ENCODE measurements at regions not wholly inside any gene's neighbourhood (a gene's known extent, or its start where the extent isn't known, plus 50 kb on each side); places are given as distances from the start of the nearest gene placed in this dataset.
"Not testable (repeated sequence)": the region's sequence is repeated elsewhere in the genome, so short reads cannot be mapped to it uniquely, and the experiment has no call there.

DNA sequence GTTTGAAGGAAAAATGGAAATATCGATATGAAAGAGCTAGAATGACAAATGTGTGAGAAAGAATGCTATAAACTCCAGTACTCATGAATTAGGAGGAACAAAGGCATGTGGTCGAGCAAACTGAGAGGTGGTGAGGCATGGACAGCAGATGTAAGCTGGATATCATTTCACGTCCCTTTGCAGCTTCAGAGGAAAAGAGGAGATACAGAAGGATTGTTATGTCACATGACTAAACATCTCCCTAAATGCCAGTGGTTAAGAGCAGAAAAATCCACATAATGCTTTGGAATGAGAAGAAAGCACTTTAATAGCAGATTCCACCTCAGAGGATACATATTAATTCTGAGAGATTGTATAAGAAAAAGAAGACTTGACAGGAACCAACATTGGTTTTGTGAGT lies 248.7 kb downstream of the ZIC4 start:
- intact Hi-C loops (cut with micrococcal nuclease; ENCODE audit: unreplicated experiment) (no loop called here), in situ Hi-C loops (cut with MboI) (no loop called here)
- no peaks in the 10 kb centered on the region for H4K20me1 ChIP-seq (ENCODE audit: control insufficient read depth, insufficient read depth)
- no peaks in the 10 kb centered on the region for H3K79me2 ChIP-seq (ENCODE audit: control insufficient read depth, insufficient read depth, low read length)
- H3K27me3 ChIP-seq (replicated peaks in 1 of 2; ENCODE audit: control insufficient read depth in 2 of 2, insufficient read depth in 2 of 2, low read length in 1 of 2), result no peaks in the 10 kb centered on the region
- no peak overlapping the region for H2AFZ ChIP-seq (ENCODE audit: control insufficient read depth, low read depth, low read length)
- ATAC-seq (no peak), FAIRE-seq (no peak), DNase-seq (ENCODE audit: low read depth, low spot score) (no peak)
- H3K4me1 ChIP-seq (ENCODE audit: control insufficient read depth, insufficient read depth, low read length), result no peaks in the 10 kb centered on the region
- no peaks in the 10 kb centered on the region for H3K9me3 ChIP-seq (replicated peaks; ENCODE audit: control insufficient read depth, insufficient read depth, low read length)
- WGBS (ENCODE audit: insufficient coverage, insufficient replicate concordance, low lambda C conversion rate, missing lambda C conversion rate), result 8% methylated on average over 3 of the region's 3 CpGs
- H3K4me3 ChIP-seq, result no peak overlapping the region
- SMC1A ChIA-PET (ENCODE audit: uncharacterized antibody, unreplicated experiment), result no interaction called here
- no peak overlapping the region for H3K4me2 ChIP-seq (ENCODE audit: control insufficient read depth, insufficient read depth)
- RAD21 ChIA-PET (ENCODE audit: unreplicated experiment), result no interaction called here
- BruUV-seq (replicated peaks), result no TSS peak
- no peak overlapping the region for H3K27ac ChIP-seq (ENCODE audit: control insufficient read depth, insufficient read depth)
- CTCF ChIA-PET, result interaction anchor here (0.6 kb wide), 1 partner anchor 38 kb away, joined by 3 read pairs; no protein-coding TSS in a partner anchor
- POLR2A ChIA-PET, result no interaction called here
- no peaks in the 10 kb centered on the region for H3K36me3 ChIP-seq (ENCODE audit: control insufficient read depth in 2 of 2, insufficient read depth in 2 of 2, low read length in 1 of 2)
- no peak for TF ChIP-seq NRF1 (conservative IDR thresholded peaks at IDR 0.05; ENCODE audit: low read depth, low read length)
- no peak for TF ChIP-seq NFYA (IDR thresholded peaks at IDR 0.05; ENCODE audit: borderline replicate concordance, low read depth, low read length)
- no peak for TF ChIP-seq TAF1 (IDR thresholded peaks at IDR 0.05; ENCODE audit: borderline replicate concordance, low read depth, low read length)
- TF ChIP-seq MTA2 (IDR thresholded peaks at IDR 0.05; ENCODE audit: low read depth), result no peak
- TF ChIP-seq BCL11A (IDR thresholded peaks at IDR 0.05; ENCODE audit: low read depth, low read length), result no peak
- TF ChIP-seq, protein P1, sequence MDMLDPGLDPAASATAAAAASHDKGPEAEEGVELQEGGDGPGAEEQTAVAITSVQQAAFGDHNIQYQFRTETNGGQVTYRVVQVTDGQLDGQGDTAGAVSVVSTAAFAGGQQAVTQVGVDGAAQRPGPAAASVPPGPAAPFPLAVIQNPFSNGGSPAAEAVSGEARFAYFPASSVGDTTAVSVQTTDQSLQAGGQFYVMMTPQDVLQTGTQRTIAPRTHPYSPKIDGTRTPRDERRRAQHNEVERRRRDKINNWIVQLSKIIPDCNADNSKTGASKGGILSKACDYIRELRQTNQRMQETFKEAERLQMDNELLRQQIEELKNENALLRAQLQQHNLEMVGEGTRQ (IDR thresholded peaks at IDR 0.05; ENCODE audit: borderline replicate concordance, low read depth, low read length), result no peak
- no peak overlapping the region for H3K9ac ChIP-seq (ENCODE audit: control insufficient read depth, insufficient read depth, low read length)

DNA sequence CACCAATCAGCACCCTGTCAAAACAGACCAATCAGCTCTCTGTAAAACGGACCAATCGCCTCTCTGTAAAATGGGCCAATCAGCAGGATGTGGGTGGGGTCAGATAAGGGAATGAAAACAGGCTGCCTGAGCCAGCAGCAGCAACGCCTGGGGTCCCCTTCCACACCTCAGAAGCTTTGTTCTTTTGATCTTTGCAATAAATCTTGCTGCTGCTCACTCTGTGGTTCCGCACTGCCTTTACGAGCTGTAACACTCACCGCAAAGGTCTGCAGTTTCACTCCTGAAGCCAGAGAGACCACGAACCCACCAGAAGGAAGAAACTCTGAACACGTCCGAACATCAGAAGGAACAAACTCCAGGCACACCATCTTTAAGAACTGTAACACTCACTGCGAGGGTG lies 251.4 kb downstream of the ZIC4 start:
- BruUV-seq (replicated peaks); H3K79me2 ChIP-seq (ENCODE audit: control insufficient read depth, insufficient read depth, low read length); ATAC-seq; POLR2A ChIA-PET; H3K9ac ChIP-seq (ENCODE audit: control insufficient read depth, insufficient read depth, low read length); H3K27me3 ChIP-seq (replicated peaks in 1 of 2; ENCODE audit: control insufficient read depth in 2 of 2, insufficient read depth in 2 of 2, low read length in 1 of 2); DNase-seq (ENCODE audit: low read depth, low spot score); RAD21 ChIA-PET (ENCODE audit: unreplicated experiment); H3K36me3 ChIP-seq (ENCODE audit: control insufficient read depth in 2 of 2, insufficient read depth in 2 of 2, low read length in 1 of 2); in situ Hi-C loops (cut with MboI); H3K9me3 ChIP-seq (replicated peaks; ENCODE audit: control insufficient read depth, insufficient read depth, low read length); H3K4me2 ChIP-seq (ENCODE audit: control insufficient read depth, insufficient read depth); H4K20me1 ChIP-seq (ENCODE audit: control insufficient read depth, insufficient read depth); intact Hi-C loops (cut with micrococcal nuclease; ENCODE audit: unreplicated experiment); H2AFZ ChIP-seq (ENCODE audit: control insufficient read depth, low read depth, low read length); H3K4me1 ChIP-seq (ENCODE audit: control insufficient read depth, insufficient read depth, low read length); H3K4me3 ChIP-seq; FAIRE-seq; SMC1A ChIA-PET (ENCODE audit: uncharacterized antibody, unreplicated experiment); H3K27ac ChIP-seq (ENCODE audit: control insufficient read depth, insufficient read depth): not testable (repeated sequence)
- CTCF ChIA-PET, result interaction anchor here (1.3 kb wide), 1 partner anchor 16 kb away, joined by 3 read pairs; no protein-coding TSS in a partner anchor
- 39% methylated on average over 10 of the region's 10 CpGs for WGBS (ENCODE audit: insufficient coverage, insufficient replicate concordance, low lambda C conversion rate, missing lambda C conversion rate)
